Stimulated activated CD4-positive, alpha-beta T cell treated with anti-CD3 and anti-CD28 coated beads, Interleukin-1b, Interleukin-23, amount 100 ng/mL, for 48 hours (primary cell): ENCODE measurements at regions not wholly inside any gene's neighbourhood (a gene's known extent, or its start where the extent isn't known, plus 50 kb on each side); places are given as distances from the start of the nearest gene placed in this dataset.

ENCODE experiments used
- DNase-seq: peaks from one replicate; pipeline ENCODE4 v3.0.0-alpha.2; 2020

- no peak for DNase-seq
Measured at GRCh38 chr18:74023220-74023619, 124.4 kb downstream of the FBXO15 start.

- no peak for DNase-seq
Measured at GRCh38 chr18:74019864-74020263, 127.8 kb downstream of the FBXO15 start.

- DNase-seq: no peak
Measured at GRCh38 chr18:74013955-74014354, 133.7 kb downstream of the FBXO15 start.

GRCh38 chr18:74012954-74013630, 134.5 kb downstream of the FBXO15 start:
- DNase-seq: no peak

GRCh38 chr18:74006143-74006542, 141.5 kb downstream of the FBXO15 start:
- DNase-seq: no peak

- DNase-seq: no peak
Measured at GRCh38 chr18:74005320-74006109, 142.1 kb downstream of the FBXO15 start.

GRCh38 chr18:73992242-73993022, 155.2 kb downstream of the FBXO15 start:
- no peak for DNase-seq

- DNase-seq: no peak
Measured at GRCh38 chr18:73991570-73991969, 156.1 kb downstream of the FBXO15 start.

- no peak for DNase-seq
Measured at GRCh38 chr18:73990258-73990657, 157.4 kb downstream of the FBXO15 start.

- DNase-seq: no peak
Measured at GRCh38 chr18:73987247-73987980, 160.2 kb downstream of the FBXO15 start.

GRCh38 chr18:73986711-73987110, 160.9 kb downstream of the FBXO15 start:
- no peak for DNase-seq

- DNase-seq: no peak
Measured at GRCh38 chr18:73985855-73986625, 161.6 kb downstream of the FBXO15 start.

GRCh38 chr18:73983970-73984369, 163.7 kb downstream of the FBXO15 start:
- no peak for DNase-seq

- no peak for DNase-seq
Measured at GRCh38 chr18:73983496-73983895, 164.1 kb downstream of the FBXO15 start.

- no peak for DNase-seq
Measured at GRCh38 chr18:73981796-73982195, 165.8 kb downstream of the FBXO15 start.

GRCh38 chr18:73980289-73980979, 167.2 kb downstream of the FBXO15 start:
- DNase-seq: no peak

- DNase-seq: no peak
Measured at GRCh38 chr18:73979742-73980141, 167.9 kb downstream of the FBXO15 start.

GRCh38 chr18:73976433-73976832, 171.2 kb downstream of the FBXO15 start:
- no peak for DNase-seq

- peak; percentile 6 for DNase-seq
Measured at GRCh38 chr18:73975266-73975665, 172.4 kb downstream of the FBXO15 start.

- DNase-seq: no peak
Measured at GRCh38 chr18:73973972-73974371, 173.7 kb downstream of the FBXO15 start.

GRCh38 chr18:73966954-73967353, 180.7 kb downstream of the FBXO15 start:
- no peak for DNase-seq

GRCh38 chr18:73962256-73962655, 185.4 kb downstream of the FBXO15 start:
- DNase-seq: no peak
